ENCODE measurements at regions not wholly inside any gene's neighbourhood (a gene's known extent, or its start where the extent isn't known, plus 50 kb on each side); places are given as distances from the start of the nearest gene placed in this dataset.

DNA sequence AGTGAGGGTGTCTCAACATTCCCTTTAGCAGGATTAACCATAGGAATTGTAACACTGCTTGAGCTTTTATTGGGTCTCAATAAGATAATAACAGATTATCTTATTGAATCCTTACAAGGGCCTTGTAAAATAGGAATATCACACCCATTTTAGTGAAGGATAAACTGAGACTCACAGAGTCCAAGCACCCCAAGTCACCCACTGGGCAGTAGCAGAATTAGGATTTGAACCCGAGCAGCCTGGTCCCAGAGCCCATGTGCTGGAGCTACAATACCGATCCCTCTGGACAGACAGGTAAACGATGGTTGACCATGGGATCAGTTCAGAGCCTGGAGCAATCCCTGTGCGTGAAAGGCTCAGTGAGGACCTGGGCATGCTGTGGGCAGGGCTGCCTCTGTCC, 56.3 kb upstream of the MRPS22 start:
- FAIRE-seq, result no peak
- DNase-seq (ENCODE audit: insufficient read length, low spot score), result no peak
- no peak for TF ChIP-seq POLR2A (IDR thresholded peaks at IDR 0.05; ENCODE audit: low read depth, low read length)

DNA sequence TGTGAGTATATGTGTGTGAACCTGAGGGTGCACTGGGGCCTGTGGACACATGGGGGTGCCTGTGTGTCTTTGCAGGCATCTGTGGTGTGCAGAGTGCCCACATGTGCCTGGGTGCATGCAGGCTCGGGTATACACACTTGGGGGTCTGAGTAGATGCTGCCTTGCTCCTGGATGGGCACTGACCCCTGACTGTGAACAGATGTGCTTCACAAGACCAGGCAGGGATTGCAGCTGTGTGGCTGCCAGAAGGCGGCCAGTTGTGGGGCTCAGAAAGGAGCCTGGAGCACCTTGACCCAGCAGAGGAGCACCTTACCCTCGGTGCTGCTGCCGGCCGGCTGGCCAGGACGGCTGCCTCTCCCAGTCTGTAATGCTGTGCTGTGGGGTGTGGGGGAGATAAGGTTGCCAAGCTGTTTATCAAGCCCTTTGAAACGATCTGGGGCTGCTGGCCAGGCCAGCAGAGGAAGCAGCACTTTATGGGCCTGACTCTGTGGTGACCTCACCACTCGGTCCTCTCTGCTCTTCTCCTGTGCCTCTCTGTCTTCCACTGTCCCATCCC, 55.5 kb upstream of the MRPS22 start:
- FAIRE-seq, result no peak
- TF ChIP-seq POLR2A (IDR thresholded peaks at IDR 0.05; ENCODE audit: low read depth, low read length), result no peak
- DNase-seq (ENCODE audit: insufficient read length, low spot score), result no peak

DNA sequence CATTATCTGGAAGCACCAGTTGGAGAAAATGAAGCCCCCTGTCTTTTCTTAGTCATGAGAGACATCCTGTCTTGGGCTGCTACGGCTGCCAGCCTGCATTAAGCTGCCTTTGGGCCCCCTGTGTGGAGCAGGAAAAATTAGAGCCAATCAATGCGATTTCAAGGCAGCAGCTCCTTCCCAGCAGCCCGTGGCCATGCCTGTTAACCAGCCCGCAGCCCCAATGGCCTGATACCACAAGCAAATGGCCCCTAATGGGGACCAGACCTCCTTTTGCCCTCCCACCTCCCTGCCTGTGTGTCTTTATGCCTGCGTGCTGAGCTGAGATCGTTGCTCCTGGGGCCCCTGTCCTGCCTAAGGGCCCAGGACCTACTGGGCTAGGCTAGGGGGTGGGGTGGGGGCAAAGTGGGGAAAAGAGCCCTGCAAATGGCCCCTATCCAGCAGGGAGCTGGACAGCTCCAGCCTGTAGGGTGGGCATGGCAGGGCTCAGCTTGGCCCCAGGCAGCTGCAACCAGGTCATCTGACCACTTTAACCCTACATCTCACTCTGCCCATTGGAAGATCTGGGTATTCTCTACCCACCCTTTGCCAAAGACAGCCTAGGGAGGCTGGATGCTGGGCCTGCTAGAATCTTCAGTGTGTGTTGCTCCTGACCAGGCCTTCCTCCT, 53.8 kb upstream of the MRPS22 start:
- DNase-seq (ENCODE audit: insufficient read length, low spot score), result no peak
- TF ChIP-seq POLR2A (IDR thresholded peaks at IDR 0.05; ENCODE audit: low read depth, low read length), result no peak
- no peak for FAIRE-seq

DNA sequence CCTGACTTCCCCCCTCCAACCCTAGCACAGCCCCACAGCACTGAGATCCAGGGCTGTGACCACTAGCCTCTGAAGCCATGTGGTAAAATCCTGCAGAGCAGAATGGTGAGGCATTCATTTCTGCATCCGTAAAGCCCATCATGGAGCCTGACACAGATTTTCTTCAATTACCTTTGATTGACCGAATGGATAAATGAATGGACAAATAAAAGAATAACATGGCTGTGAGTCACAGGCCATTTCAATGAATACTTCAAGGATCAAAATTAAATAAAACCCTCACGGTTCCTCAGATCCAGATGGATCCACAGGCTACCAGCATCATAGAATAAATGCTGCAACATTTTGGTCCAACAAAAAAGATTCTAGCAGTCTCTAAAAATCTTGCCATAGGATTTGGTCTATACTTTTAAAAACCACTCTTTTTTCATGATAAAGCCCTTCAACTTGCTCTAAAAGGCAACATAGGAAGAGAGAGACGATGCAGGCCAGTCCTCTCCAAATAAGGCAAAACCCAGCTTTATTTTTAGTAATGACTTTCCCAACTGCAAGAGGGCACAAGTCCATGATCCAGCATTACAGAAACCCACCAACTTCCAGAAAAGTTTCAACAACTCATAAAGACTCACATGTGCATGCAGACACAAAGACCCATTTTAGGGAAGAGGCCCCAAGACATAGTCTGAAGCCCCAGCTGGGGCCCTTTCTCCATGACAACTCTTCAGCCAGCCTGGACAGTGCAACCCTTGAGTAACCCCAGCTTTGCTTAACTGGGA, 52.4 kb upstream of the MRPS22 start:
- no peak for TF ChIP-seq POLR2A (IDR thresholded peaks at IDR 0.05; ENCODE audit: low read depth, low read length)
- FAIRE-seq (no peak), DNase-seq (ENCODE audit: insufficient read length, low spot score) (no peak)

DNA sequence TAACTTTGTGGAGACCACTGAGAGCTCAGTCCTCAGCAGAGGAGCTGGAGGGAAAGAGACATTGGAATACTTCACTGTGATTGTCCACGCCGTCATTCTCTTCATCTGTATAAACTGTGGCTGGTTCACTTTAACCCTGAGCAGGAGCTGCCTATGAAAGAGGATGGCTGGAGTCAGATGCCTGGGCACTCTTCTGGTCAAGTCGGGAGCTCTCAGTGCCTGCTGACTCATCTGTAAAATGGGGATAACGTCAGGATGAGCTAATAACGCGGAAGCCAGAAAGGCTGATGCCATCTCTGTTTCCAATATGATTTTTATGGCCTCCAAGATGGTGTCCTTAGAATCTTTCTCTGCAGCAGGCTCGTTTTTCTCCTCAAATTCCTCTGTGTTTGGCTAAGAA, 51.6 kb upstream of the MRPS22 start:
- TF ChIP-seq POLR2A (IDR thresholded peaks at IDR 0.05; ENCODE audit: low read depth, low read length), result no peak
- DNase-seq (ENCODE audit: insufficient read length, low spot score) (no peak), FAIRE-seq (no peak)

DNA sequence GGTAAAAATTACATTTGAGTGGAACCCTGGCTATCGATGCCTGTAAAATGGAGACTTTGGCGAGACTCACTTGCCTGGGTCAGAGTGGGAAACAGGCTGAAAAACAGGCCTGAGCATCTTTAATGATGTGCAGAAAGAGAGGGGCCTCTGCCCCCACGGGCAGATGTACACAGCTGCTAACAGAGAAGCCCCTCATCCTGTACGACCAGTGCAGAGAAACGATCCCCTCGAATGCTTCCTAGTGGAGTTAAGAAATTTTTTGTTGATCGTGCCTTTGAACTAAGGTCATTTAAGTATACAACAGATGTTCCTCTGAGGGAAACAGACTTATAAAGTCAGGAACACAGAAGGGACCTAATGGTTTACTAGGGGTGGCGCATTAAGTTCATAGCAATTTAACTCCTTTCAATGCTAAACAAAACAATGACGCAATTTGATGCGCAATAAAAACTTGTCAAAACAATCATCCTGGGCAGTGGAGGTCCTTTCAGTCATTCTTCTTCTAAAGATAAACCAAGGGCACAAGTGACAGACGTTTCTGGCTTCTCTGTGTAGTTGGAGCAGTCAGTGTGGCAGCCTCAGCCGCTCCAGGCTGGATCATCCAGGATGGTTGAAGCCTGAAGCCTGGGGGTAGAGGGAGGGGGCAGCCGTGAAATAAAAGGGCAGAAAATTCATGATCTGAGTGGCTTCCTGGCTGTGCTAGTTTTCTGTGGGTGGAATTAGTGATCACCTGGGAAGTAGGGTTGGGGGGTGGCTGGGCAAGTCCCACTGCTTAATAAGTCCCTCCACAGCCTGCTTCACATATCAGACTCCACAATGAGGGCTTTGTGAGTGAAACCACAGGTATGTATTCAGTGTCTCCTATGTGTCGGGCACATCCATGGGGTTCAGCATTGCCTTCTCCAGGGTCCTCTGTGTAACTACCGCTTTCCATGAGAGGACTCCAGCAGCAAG, 50.8 kb upstream of the MRPS22 start:
- FAIRE-seq (no peak), DNase-seq (ENCODE audit: insufficient read length, low spot score) (no peak)
- TF ChIP-seq POLR2A (IDR thresholded peaks at IDR 0.05; ENCODE audit: low read depth, low read length), result no peak

DNA sequence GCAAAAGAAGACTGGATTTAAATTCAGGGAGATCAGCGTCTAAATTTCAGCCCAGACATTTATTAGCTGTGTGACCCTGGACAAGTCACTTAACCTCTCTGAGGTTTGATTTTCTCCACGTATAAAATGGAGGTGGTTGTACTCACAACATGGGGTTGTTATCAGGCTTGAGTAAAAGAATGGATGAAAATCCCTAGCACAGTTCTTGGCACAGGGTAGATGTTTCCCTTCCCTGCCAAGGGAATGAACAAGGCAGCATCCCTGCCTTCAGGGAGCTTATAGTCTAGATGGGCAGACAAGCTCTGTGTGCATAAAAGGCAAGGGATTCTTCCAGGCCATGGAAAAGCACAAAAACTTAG, 50.2 kb upstream of the MRPS22 start:
- FAIRE-seq, result no peak
- no peak for TF ChIP-seq POLR2A (IDR thresholded peaks at IDR 0.05; ENCODE audit: low read depth, low read length)
- no peak for DNase-seq (ENCODE audit: insufficient read length, low spot score)
